AG10803 (cell line): ENCODE measurements at regions not wholly inside any gene's neighbourhood (a gene's known extent, or its start where the extent isn't known, plus 50 kb on each side); places are given as distances from the start of the nearest gene placed in this dataset.
A peak's percentile ranks its signal among the peaks of the same experiment; 100 is the strongest.

Experiments used
- DNase-seq: peaks from one replicate; pipeline ENCODE4 v3.0.0; 2010; ENCODE audit warnings: low read depth
- H3K4me3 ChIP-seq: 2 replicates; pipeline ENCODE4 v1.5.1; 2011; ENCODE audit warnings: mild to moderate bottlenecking, low read length, control low read depth
- CTCF ChIP-seq: conservative IDR thresholded peaks from 2 replicates; pipeline ENCODE4 v1.5.1; 2011; ENCODE audit warnings: mild to moderate bottlenecking, low read length, control low read depth, inconsistent platforms

GRCh38 chr4:54548098-54548620 is 109.6 kb upstream of the KIT start:
- TF ChIP-seq CTCF = no peak
- peak; percentile 13 for DNase-seq

GRCh38 chr4:54548831-54549460 is 108.8 kb upstream of the KIT start:
- no peak for TF ChIP-seq CTCF
- no peak for DNase-seq

More at GRCh38 chr4:54548098-54548620, 109.6 kb upstream of the KIT start:
- no peak overlapping the region for H3K4me3 ChIP-seq

GRCh38 chr4:54550395-54551171 is 107.2 kb upstream of the KIT start:
- no peak overlapping the region for H3K4me3 ChIP-seq
- DNase-seq = peak; percentile 70
- TF ChIP-seq CTCF = no peak

More at GRCh38 chr4:54548831-54549460, 108.8 kb upstream of the KIT start:
- H3K4me3 ChIP-seq = no peak overlapping the region

GRCh38 chr4:54553001-54553400 is 104.8 kb upstream of the KIT start:
- DNase-seq = peak; percentile 88
- no peak overlapping the region for H3K4me3 ChIP-seq
- TF ChIP-seq CTCF = no peak

GRCh38 chr4:54554339-54554990 is 103.3 kb upstream of the KIT start:
- no peak overlapping the region for H3K4me3 ChIP-seq
- TF ChIP-seq CTCF = no peak
- no peak for DNase-seq

GRCh38 chr4:54556051-54556450 is 101.7 kb upstream of the KIT start:
- DNase-seq = no peak
- TF ChIP-seq CTCF = no peak
- H3K4me3 ChIP-seq = no peak overlapping the region

GRCh38 chr4:54556587-54556986 is 101.2 kb upstream of the KIT start:
- TF ChIP-seq CTCF = no peak
- DNase-seq = no peak
- no peak overlapping the region for H3K4me3 ChIP-seq
